GM19239 (cell line): ENCODE measurements at regions not wholly inside any gene's neighbourhood (a gene's known extent, or its start where the extent isn't known, plus 50 kb on each side); places are given as distances from the start of the nearest gene placed in this dataset.
"Not testable (repeated sequence)": the region's sequence is repeated elsewhere in the genome, so short reads cannot be mapped to it uniquely, and the experiment has no call there.

Experiments
- DNase-seq: peaks from one replicate; pipeline ENCODE4 v3.0.0; 2011; ENCODE audit warnings: low spot score; ENCODE audit not compliant: insufficient read length
- FAIRE-seq: peaks from 2 replicates; lab custom pipeline; 2011; peaks lifted over from hg19 to GRCh38; lab: Jason Lieb, UNC

- no peak for DNase-seq
- FAIRE-seq, result no peak
Measured at GRCh38 chr3:125645616-125646015, 50.3 kb upstream of the OSBPL11 start.

- FAIRE-seq (no peak), DNase-seq (no peak)
Measured at GRCh38 chr3:125646581-125646980, 51.3 kb upstream of the OSBPL11 start.

GRCh38 chr3:125647318-125648014 is 52.2 kb upstream of the OSBPL11 start:
- no peak for FAIRE-seq
- DNase-seq, result no peak

- no peak for DNase-seq
- no peak for FAIRE-seq
Measured at GRCh38 chr3:125651244-125651643, 55.9 kb upstream of the OSBPL11 start.

DNA sequence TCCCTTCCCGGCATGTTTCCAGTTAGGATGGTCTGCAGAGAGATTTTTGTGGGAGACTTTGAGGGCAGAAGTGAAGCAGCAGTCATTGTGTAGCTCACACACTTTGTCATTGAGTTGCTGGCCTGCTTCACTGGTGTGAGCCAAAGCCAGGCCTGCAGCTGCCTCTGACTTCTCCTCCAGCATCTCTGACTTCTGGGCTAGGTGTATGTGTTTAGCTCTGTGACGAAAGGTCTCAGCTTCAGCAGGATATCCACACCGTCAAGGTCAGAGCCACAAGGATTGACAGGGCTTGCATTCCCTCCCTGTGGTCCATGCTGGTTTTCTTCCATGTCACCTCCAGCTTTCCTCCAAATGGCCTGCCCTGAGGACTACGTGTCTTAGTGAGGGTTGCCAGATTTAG is 57.1 kb upstream of the OSBPL11 start:
- FAIRE-seq (no peak), DNase-seq (no peak)

GRCh38 chr3:125654526-125654925 is 59.2 kb upstream of the OSBPL11 start:
- FAIRE-seq (no peak), DNase-seq (no peak)

DNA sequence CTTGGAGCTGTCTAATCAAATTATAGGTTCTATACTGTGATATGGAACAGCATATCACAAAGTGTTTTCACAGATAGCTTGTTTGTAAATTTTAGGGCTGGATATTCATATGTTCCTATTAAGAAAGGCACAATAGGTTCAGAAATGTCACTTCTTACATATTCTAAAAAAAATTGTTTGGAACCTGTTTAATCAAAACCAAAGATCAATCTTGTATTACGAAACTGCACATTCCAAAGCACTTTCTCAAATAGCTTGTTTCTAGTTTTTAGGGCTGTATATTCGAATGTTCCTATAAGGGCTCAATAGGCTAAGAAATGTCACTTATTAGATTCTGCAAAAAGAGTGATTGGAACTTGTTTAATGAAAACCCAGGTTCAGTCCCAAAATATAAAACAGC is 67.4 kb upstream of the OSBPL11 start:
- FAIRE-seq, result no peak

GRCh38 chr3:125670352-125670751 is 75.1 kb upstream of the OSBPL11 start:
- no peak for DNase-seq
- FAIRE-seq, result peak; percentile 37

More for the DNA sequence above, 67.4 kb upstream of the OSBPL11 start:
- no peak for DNase-seq

DNA sequence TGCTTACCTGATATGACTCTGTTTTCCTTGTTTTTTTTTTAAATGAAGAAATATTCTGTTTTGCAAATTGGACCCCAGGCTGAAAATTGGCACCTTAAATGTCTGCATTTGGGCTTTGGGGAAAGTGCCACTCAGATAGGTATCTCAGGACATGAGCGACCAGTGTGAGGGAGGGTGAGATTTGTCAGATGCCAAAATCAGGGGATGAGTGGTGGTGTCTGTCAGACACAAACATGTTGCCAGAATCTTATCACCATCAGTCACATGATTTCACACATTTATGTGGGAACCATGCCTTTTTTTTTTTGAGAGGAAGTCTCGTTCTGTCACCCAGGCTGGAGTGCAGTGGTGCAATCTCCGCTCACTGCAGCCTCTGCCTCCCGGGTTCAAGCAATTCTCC is 75.6 kb upstream of the OSBPL11 start:
- DNase-seq (no peak), FAIRE-seq (no peak)

DNA sequence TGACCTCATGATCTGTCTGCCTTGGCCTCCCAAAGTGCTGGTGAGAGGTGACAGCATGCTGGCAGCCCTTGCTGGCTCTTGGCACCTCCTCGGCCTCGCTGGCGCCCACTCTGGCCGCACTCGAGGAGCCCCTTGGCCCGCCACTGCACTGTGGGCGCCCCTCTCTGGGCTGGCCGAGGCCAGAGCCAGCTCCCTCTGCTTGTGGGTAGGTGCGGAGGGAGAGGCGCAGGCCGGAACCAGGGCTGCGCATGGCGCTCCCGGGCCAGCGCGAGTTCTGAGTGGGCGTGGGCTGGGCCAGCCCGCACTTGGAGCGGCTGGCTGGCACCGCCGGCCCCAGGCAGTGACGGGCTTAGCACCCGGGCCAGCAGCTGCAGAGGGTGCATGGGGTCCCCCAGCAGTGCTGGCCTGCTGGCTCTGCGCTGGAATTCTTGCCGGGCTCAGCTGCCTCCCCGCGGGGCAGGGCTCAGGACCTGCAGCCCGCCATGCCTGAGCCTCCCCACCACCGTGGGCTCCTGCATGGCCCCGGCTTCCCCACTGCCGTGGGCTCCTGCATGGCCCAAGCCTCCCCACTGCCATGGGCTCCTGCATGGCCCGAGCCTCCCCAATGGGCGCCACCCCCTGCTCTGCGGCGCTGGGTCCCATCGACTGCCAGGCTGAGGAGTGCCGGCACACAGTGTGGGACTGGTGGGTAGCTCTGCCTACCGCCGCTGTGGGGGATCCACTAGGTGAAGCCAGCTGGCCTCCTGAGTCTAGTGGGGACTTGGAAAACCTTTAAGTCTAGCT is 76.4 kb upstream of the OSBPL11 start:
- DNase-seq (no peak), FAIRE-seq (no peak)

- no peak for FAIRE-seq
- DNase-seq, result no peak
Measured at GRCh38 chr3:125675791-125676190, 80.5 kb upstream of the OSBPL11 start.

- FAIRE-seq, result no peak
- DNase-seq, result no peak
Measured at GRCh38 chr3:125679258-125679657, 84.0 kb upstream of the OSBPL11 start.

DNA sequence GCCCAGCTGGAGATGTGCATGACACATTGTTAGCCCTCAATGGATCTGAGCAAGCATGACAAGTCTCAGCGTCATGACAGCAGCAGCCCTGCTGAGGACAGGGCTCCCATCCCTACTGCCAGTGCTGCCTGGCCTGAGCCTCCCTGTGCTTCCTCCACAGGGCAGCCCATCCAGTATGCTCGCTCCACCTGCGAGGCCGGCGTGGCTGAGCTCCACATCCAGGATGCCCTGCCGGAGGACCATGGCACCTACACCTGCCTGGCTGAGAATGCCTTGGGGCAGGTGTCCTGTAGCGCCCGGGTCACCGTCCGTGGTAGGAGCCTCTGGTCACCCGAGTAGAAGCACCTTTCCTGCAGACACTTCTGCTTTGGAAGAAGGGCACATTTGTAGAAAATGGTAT is 85.8 kb upstream of the OSBPL11 start:
- DNase-seq (no peak), FAIRE-seq (no peak)

DNA sequence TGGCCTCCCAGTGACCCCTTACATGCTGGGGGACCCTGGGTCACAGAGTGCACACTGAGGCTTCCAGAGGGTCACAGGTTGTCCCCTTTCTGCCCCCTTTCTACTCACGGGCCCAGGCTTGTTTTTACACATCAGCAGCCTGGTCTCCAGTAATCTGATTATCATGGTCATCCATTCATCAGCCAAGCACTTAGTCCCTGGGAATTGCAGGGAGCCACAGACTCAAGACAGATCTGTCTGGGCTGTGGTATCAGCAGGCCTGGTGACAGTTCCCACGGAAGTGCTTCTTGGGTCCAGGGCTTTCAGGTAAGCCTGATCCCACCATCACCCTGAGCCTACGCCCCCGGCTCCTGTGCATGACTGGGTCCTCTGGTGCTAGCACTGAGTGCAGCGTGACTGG is 86.6 kb upstream of the OSBPL11 start:
- FAIRE-seq, DNase-seq: not testable (repeated sequence)

DNA sequence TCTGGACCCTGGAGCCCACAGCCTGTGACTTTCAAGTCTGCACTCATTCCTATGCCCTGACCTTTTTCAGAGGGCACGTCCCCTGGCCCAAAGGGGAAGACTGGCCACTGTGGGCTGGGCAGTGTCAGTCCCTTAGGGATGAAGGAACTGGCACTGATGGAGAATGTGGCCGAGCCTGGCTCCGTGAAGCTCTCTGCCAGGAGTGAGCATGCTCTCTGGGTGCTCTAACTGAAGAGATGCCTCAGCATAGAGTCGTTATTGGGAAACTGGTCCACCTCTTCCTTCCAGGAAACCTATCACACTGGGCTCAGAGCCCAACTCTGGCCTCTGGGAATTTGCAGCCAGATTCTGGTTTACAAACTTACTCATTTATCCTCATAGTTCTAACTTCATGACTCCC is 87.3 kb upstream of the OSBPL11 start:
- FAIRE-seq, result peak; percentile 33
- DNase-seq, result not testable (repeated sequence)

- no peak for DNase-seq
- no peak for FAIRE-seq
Measured at GRCh38 chr3:125683067-125683829, 88.0 kb upstream of the OSBPL11 start.

GRCh38 chr3:125684199-125684598 is 88.9 kb upstream of the OSBPL11 start:
- DNase-seq (no peak), FAIRE-seq (no peak)

DNA sequence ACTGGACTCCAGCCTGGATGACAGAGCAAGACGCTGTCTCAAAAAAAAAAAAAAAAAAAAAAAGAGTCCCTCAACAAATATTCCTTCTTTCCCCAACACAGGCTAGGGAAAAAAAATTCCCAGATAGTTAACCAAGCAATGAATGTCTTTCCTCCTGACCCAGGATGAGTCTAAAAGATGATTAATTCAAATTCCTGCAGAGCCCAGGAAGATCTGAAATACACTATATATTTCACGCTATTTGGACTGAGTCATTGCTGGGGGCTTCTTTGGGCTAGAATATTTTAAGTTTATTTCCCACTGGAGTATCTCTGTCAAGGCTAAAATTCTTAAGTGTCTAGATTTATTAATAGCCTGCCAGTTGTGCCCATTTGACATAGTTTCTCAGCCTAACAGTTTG is 90.4 kb upstream of the OSBPL11 start:
- DNase-seq, FAIRE-seq: not testable (repeated sequence)

DNA sequence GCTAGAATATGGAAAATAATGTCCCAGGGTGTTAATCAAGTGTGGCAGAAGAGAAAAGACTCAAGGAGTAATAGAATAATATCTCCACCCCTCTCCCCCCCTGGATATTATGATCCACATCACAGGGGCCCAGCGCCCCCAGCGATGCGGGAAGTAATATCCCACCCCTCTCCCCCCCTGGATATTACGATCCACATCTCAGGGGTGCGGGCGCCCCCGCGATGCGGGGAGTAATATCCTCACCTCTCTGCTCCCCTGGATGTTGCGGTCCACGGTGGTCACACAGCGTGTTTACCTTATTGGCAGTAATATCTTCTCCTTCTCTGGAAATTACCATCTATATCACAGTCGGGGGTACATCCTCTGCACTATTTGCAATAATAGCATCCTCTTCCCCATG is 97.1 kb upstream of the OSBPL11 start:
- no peak for DNase-seq
- FAIRE-seq, result no peak

DNA sequence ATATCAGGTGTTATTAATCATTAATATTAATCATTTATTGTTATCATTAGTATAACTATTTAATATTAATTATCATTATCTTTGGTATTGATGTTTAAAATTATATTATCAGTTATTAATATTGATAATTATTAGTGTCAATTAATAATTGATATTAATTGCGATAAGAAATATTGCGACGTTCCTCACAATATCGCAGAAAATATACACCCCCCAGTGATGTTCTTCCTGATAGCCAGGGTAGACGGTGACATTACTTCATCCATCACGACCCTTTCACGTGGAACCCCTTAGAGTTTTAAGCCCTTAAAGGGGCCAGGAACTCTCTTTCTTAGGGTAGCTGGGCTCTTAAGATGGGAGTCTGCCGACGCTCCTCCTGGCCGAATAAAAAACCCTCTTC is 98.6 kb upstream of the OSBPL11 start:
- DNase-seq (no peak), FAIRE-seq (no peak)

DNA sequence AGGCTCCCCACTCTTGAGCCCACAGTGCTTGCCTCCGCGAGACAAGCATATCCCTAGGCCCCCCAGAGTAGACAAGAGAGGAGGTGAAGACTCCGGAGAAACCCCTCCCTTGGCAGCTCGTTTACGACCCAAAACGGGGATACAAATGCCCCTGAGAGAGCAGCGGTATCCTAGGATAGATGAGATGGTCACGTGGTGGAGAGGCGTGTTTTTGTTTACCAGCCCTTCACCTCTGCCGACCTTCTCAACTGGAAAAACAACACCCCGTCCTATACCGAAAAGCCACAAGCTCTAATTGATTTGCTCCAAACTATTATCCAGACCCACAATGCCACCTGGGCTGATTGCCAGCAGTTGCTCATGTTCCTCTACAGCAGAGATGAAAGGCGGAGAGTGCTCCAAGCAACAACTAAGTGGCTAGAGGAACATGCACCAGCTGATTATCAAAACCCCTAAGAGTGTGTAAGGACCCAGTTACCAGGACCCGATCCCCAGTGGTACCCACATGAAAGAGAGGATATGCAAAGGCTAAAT is 99.5 kb upstream of the OSBPL11 start:
- DNase-seq (no peak), FAIRE-seq (no peak)
